AG04449 (cell line): ENCODE measurements at regions not wholly inside any gene's neighbourhood (a gene's known extent, or its start where the extent isn't known, plus 50 kb on each side); places are given as distances from the start of the nearest gene placed in this dataset.
"Not testable (repeated sequence)": the region's sequence is repeated elsewhere in the genome, so short reads cannot be mapped to it uniquely, and the experiment has no call there.

ENCODE experiments used
- CTCF ChIA-PET: fragments of 350-600 bp; formaldehyde crosslinking; extraction: SDS; loops from one replicate; lab custom pipeline; 2021; ENCODE audit warnings: antibody characterized with exemption; lab: Yijun Ruan, JAX
- POLR2A ChIA-PET: fragments of 400-600, 350-600 bp; formaldehyde crosslinking; extraction: SDS; loops from one replicate; lab custom pipeline; 2020; ENCODE audit warnings: antibody characterized with exemption, inconsistent platforms; lab: Yijun Ruan, JAX
- DNase-seq: peaks from one replicate; pipeline ENCODE4 v3.0.0-alpha.2; 2010; ENCODE audit warnings: low read depth, low spot score
- H3K4me3 ChIP-seq: 2 replicates; pipeline ENCODE4 v1.5.1; 2011; ENCODE audit warnings: low read depth, mild to moderate bottlenecking, control low read depth, low read length
- CTCF ChIP-seq: IDR thresholded peaks from one replicate; pipeline ENCODE4 v1.5.1; 2011; ENCODE audit warnings: mild to moderate bottlenecking, moderate library complexity, low read length, control low read depth, inconsistent platforms; ENCODE audit not compliant: insufficient read depth; ENCODE audit errors: missing control alignments

DNA sequence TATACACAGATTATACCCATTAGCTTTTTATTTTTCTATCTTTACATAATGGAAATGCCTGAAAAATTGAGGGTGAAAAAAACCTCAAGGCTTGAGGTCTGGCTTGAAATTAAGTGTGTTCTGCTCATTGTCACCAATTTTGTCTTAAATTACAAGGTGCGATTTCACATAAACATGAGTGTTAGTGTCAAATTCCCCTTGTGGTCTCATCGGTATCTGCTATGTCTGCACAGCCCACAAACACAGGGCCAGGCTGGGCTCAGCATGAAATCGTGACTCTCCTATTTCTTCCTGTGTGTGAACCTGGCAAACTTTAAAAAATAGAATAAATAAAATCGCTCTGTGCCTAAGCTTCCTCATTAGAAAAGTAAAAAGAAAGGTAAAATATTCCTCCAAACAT, 109.1 kb downstream of the CRLF2 start:
- no peak for DNase-seq
- ChIA-PET POLR2A (no interaction called here), CTCF (no interaction called here)
- TF ChIP-seq CTCF: no peak
- no peak overlapping the region for H3K4me3 ChIP-seq

DNA sequence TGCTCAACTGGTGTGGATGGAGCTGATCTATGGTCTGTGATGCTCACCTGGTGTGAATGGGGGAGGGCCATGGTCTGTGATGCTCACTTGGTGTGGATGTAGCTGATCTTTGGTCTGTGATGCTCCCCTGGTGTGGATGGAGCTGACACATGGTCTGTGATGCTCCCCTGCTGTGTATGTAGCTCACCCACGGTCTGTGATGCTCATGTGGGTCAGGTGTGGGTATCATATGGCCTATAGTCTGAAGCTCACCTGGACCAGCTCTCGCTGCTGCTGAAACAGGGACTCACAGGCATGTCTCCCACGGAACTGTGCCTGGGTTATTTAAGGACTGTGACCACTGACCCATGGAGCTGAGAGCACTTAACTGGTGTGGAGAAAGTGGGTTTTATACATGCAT, 109.7 kb downstream of the CRLF2 start:
- no peak for TF ChIP-seq CTCF
- DNase-seq: no peak
- ChIA-PET POLR2A (no interaction called here), CTCF (no interaction called here)
- H3K4me3 ChIP-seq: no peak overlapping the region

DNA sequence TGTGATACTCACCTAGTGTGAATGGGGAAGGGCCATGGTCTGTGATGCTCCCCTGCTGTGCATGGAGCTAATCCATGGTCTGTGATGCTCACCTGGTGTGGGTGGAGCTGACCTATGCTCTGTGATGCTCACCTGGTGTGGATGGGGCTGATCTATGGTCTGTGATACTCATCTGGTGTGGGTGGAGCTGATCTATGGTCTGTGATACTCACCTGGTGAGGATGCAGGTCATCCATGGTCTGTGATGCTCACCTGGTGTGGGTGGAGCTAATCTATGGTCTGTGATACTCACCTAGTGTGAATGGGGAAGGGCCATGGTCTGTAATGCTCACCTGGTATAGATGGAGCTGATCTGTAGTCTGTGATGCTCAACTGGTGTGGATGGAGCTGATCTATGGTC, 110.2 kb downstream of the CRLF2 start:
- CTCF ChIA-PET, DNase-seq, POLR2A ChIA-PET, H3K4me3 ChIP-seq: not testable (repeated sequence)

DNA sequence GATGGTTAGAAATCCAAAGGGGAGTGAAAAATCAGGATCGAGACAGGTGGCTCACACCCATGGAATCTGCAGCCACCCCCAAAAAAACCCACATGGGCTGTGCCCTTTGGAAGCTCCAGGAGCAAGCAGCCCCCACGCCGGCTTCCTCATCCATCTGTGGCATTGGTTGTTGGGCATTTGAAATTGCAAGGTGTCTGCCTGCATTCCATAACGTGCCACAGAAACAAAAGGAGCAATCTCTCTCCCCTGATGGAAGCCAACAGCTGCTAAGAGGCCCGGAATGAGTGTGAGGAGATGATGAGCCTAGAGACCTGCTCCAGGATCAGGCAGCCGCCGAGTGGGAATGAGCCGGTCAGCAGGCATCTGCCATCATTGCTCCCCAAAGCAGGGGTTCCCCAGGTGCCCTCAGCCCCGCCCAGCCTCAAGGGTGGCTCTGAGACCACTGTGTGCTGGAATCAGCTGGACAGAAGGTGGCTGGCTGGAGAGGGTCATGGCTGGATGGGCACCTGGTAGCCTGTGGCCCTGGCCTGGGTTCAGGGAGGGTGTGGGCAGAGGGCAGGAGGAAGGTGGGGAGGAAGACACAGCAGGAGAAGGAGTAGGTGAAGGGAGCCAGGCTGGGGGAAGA, 113.2 kb downstream of the CRLF2 start:
- ChIA-PET CTCF (no interaction called here), POLR2A (no interaction called here)
- no peak overlapping the region for H3K4me3 ChIP-seq
- DNase-seq: no peak
- TF ChIP-seq CTCF: no peak

DNA sequence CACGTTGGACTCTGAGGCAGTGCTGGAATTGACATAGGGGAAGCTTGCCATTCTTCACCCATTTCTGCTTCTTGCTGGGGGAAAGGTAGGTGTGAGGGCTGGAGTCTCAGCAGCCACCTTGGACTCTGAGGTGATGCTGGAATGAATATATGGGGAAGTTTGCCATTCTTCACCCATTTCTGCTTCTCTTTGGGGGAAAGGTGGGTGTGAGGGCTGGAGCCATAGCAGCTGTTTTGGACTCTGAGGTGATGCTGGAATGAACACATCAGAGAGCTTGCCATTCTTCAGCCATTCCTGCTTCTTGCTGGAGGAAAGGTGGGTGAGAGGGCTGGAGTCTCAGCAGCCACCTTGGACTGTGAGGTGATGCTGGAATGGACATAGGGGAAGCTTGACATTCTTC, 115.1 kb downstream of the CRLF2 start:
- no peak for TF ChIP-seq CTCF
- no peak for DNase-seq
- CTCF ChIA-PET: no interaction called here
- no peak overlapping the region for H3K4me3 ChIP-seq
- POLR2A ChIA-PET: no interaction called here

DNA sequence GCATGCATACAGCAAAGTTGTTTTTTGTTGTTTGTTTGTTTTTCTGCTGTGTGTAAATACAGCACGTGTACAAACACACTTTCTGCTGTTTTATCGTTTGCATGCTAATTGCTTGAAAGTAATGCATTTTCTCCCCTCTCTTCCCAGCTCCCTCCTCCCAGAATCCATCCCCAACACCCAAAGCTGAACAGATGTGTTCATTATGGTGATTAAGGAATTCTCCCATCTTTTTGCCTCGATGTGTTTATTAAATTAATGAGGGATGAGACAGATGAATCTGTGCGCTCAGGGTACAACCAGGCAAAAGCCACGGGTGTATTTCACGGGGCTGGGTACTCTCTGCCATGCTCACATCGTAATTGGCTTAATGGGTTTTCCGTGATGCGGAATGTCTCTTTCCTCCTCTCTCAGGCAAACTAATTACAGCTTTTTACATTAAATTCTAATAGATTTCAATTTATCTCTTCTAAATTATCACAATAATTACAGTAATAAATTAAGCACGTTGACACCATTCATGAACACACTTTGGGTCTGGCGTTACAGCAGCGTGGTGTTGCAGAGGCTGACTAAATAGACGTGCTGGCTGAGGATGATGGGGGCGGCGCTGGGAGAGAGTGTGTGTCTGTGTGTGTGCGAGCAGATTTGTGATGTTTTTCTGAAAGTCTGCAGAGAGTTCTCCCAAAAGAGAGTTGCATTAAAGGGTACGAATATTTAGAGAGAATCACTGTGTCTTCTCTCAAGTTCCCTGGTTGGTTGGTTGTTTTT, 117.7 kb downstream of the CRLF2 start:
- H3K4me3 ChIP-seq: no peak overlapping the region
- DNase-seq: no peak
- POLR2A ChIA-PET: no interaction called here
- CTCF ChIA-PET: no interaction called here
- TF ChIP-seq CTCF: no peak
